ENCODE measurements at regions not wholly inside any gene's neighbourhood (a gene's known extent, or its start where the extent isn't known, plus 50 kb on each side); places are given as distances from the start of the nearest gene placed in this dataset.
A peak's percentile ranks its signal among the peaks of the same experiment; 100 is the strongest.

DNA sequence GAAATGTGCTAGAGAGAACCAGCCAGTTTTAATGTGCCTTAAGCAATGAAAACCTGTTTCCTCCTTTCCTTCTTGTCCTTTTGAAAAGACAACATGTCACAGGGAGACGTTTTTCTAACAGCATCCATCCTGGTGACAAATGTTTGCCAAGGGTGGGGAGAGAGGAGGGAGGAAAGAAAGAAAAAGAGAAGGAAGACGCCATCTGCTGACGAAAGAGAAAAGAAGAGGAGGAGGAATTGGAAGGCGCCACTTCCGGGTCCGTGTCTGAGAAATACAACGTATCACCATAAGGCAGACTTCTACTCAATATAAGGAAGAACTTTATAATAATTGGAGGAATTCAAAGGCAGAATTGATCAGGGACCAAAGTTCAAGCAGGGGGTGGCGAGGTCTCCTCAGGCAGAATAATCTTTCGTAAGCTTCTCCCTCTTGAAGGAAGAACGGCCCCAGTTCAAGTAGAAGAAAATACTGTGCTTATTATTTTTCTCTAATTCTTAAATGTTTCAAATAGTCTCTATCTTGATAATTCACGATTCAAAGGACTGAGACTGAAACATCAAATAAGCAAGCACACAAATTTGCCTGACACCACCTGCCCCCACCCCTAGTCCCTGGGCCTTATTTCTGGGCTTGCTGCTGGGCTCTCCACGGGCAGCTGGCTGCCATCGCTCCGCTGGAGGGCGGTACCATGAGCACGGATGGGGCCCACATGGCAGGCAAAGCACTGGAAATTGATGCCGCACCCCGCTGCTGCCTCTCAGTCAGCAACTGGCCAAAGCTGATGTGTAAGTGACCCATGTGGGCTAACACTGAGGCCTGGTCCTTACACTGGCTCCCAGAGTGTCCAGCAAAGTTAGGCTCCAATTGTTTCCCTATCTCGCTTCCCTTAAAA, 273.7 kb upstream of the KLF14 start:
- peak; percentile 68 for TF ChIP-seq CTCF (IDR thresholded peaks at IDR 0.05; ENCODE audit: extremely low read depth, low read depth, low read length)
- Histone ChIP-seq H4K20me1 (ENCODE audit: insufficient read depth, low read length) (peaks cover 7% of the 10 kb centered on the region), H3K4me1 (ENCODE audit: insufficient read depth, low read length) (peaks cover 52% of the 10 kb centered on the region), H3K4me3 (ENCODE audit: insufficient read depth, low read length) (no peak overlapping the region), H3K27me3 (ENCODE audit: insufficient read depth, low read length) (no peaks in the 10 kb centered on the region), H3K4me2 (ENCODE audit: insufficient read depth, low read length) (peak overlapping the region; percentile 68), H2AFZ (ENCODE audit: low read length) (peak overlapping the region; percentile 63), H3K36me3 (ENCODE audit: insufficient read depth, low read length) (peaks cover 1% of the 10 kb centered on the region), H3K27ac (ENCODE audit: low read depth, low read length) (peak overlapping the region; percentile 77), H3K79me2 (ENCODE audit: insufficient read depth, low read length) (peaks cover 84% of the 10 kb centered on the region), H3K9me3 (ENCODE audit: low read depth, low read length) (no peaks in the 10 kb centered on the region)
- DNase-seq (ENCODE audit: insufficient read length, low spot score, missing footprints) = no peak

GRCh38 chr7:131008840-131009711, 275.1 kb upstream of the KLF14 start:
- Histone ChIP-seq H3K36me3 (ENCODE audit: insufficient read depth, low read length) (no peaks in the 10 kb centered on the region), H3K27ac (ENCODE audit: low read depth, low read length) (peak overlapping the region; percentile 77), H3K27me3 (ENCODE audit: insufficient read depth, low read length) (no peaks in the 10 kb centered on the region), H3K4me2 (ENCODE audit: insufficient read depth, low read length) (peak overlapping the region; percentile 33), H4K20me1 (ENCODE audit: insufficient read depth, low read length) (peaks cover 12% of the 10 kb centered on the region), H2AFZ (ENCODE audit: low read length) (no peak overlapping the region), H3K4me3 (ENCODE audit: insufficient read depth, low read length) (no peak overlapping the region), H3K4me1 (ENCODE audit: insufficient read depth, low read length) (peaks cover 59% of the 10 kb centered on the region), H3K9me3 (ENCODE audit: low read depth, low read length) (no peaks in the 10 kb centered on the region), H3K79me2 (ENCODE audit: insufficient read depth, low read length) (peaks cover 83% of the 10 kb centered on the region)
- DNase-seq (ENCODE audit: insufficient read length, low spot score, missing footprints) = no peak
- TF ChIP-seq CTCF (IDR thresholded peaks at IDR 0.05; ENCODE audit: extremely low read depth, low read depth, low read length) = no peak

DNA sequence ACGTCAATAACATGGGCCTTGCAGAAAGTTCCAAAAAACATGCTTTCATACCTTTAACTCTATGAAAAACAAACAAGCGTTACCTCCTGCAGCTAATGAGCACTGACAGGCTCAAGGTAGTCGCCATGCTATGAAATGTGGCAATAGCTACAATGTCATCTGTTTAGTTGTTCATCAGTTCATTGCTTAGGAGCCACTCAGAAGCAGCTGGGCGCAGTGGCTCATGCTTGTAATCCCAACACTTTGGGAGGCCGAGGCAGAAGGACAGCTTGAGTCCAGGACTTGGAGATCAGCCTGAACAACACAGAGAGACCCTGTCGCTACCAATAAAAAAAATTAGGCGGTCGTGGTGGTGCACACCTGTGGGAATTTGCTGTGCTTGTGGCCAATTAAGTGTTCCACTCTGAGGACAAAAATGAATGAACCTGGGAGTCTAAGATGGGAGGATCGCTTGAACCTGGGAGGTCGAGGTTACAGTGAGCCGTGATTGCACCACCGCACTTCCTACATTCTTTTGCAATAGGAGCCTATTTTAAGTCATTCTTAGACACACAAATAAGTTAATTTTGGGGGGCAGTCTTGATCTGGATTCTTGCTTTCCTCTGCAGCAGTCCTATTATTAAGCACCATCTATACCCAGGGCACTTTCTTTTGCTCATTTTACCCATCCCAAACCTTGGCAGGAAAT, 276.2 kb upstream of the KLF14 start:
- Histone ChIP-seq H2AFZ (ENCODE audit: low read length) (no peak overlapping the region), H3K79me2 (ENCODE audit: insufficient read depth, low read length) (peaks cover 83% of the 10 kb centered on the region), H3K27ac (ENCODE audit: low read depth, low read length) (peak overlapping the region; percentile 98), H3K27me3 (ENCODE audit: insufficient read depth, low read length) (no peaks in the 10 kb centered on the region), H4K20me1 (ENCODE audit: insufficient read depth, low read length) (peaks cover 12% of the 10 kb centered on the region), H3K4me1 (ENCODE audit: insufficient read depth, low read length) (peaks cover 59% of the 10 kb centered on the region), H3K4me3 (ENCODE audit: insufficient read depth, low read length) (no peak overlapping the region), H3K9me3 (ENCODE audit: low read depth, low read length) (no peaks in the 10 kb centered on the region), H3K36me3 (ENCODE audit: insufficient read depth, low read length) (no peaks in the 10 kb centered on the region), H3K4me2 (ENCODE audit: insufficient read depth, low read length) (no peak overlapping the region)
- DNase-seq (ENCODE audit: insufficient read length, low spot score, missing footprints) = no peak
- no peak for TF ChIP-seq CTCF (IDR thresholded peaks at IDR 0.05; ENCODE audit: extremely low read depth, low read depth, low read length)
